Omental fat pad (tissue), 3 donors: ENCODE measurements at regions not wholly inside any gene's neighbourhood (a gene's known extent, or its start where the extent isn't known, plus 50 kb on each side); places are given as distances from the start of the nearest gene placed in this dataset.

Experiments
- ATAC-seq: fragments of 150-250 bp; one replicate; pipeline ENCODE4 v1.9.1; 2016; ENCODE audit warnings: mild to moderate bottlenecking, moderate library complexity; ENCODE audit not compliant: low FRiP score
- DNase-seq: peaks from one replicate; pipeline ENCODE4 v3.0.0-alpha.2; 2019; ENCODE audit warnings: low spot score
- CTCF ChIP-seq, 3 donors: fragments of 450-650 bp; IDR thresholded peaks; one replicate each; pipeline ENCODE4 v1.5.1; 2016 to 2017; ENCODE audit warnings: antibody characterized with exemption in 3 of 3, mild to moderate bottlenecking in 3 of 3, moderate library complexity in 2 of 3

- no peak for TF ChIP-seq CTCF (IDR thresholded peaks at IDR 0.05)
- ATAC-seq (no peak), DNase-seq (no peak)
Observed at GRCh38 chr2:104570259-104570658, 283.7 kb upstream of the POU3F3 start.

- DNase-seq (no peak), ATAC-seq (peak; percentile 90)
- no peak for TF ChIP-seq CTCF (IDR thresholded peaks at IDR 0.05)
Observed at GRCh38 chr2:104572834-104573233, 281.1 kb upstream of the POU3F3 start.

GRCh38 chr2:104574367-104574766, 279.5 kb upstream of the POU3F3 start:
- ATAC-seq: no peak
- DNase-seq: no peak

GRCh38 chr2:104577143-104577542, 276.8 kb upstream of the POU3F3 start:
- no peak for TF ChIP-seq CTCF (IDR thresholded peaks at IDR 0.05)
- DNase-seq: no peak
- no peak for ATAC-seq

More at GRCh38 chr2:104574367-104574766, 279.5 kb upstream of the POU3F3 start:
- TF ChIP-seq CTCF (IDR thresholded peaks at IDR 0.05): no peak

GRCh38 chr2:104582471-104582870, 271.4 kb upstream of the POU3F3 start:
- DNase-seq (no peak), ATAC-seq (no peak)
- no peak for TF ChIP-seq CTCF (IDR thresholded peaks at IDR 0.05)

GRCh38 chr2:104583811-104584210, 270.1 kb upstream of the POU3F3 start:
- DNase-seq (no peak), ATAC-seq (no peak)
- no peak for TF ChIP-seq CTCF (IDR thresholded peaks at IDR 0.05)

GRCh38 chr2:104584393-104584792, 269.5 kb upstream of the POU3F3 start:
- DNase-seq (no peak), ATAC-seq (no peak)
- TF ChIP-seq CTCF (IDR thresholded peaks at IDR 0.05): no peak
